Heart right ventricle (tissue), 16 donors: ENCODE measurements at regions not wholly inside any gene's neighbourhood (a gene's known extent, or its start where the extent isn't known, plus 50 kb on each side); places are given as distances from the start of the nearest gene placed in this dataset.

Experiments
- ATAC-seq, 8 donors: fragments of 200-7000 bp; cut with Tn5 transposase; one replicate each; pipeline ENCODE4 v1.9.1; 2020; ENCODE audit warnings: mild to moderate bottlenecking in 8 of 8, moderate library complexity in 8 of 8, moderate number of reproducible peaks in 1 of 8
- DNase-seq, 2 donors: peaks; one replicate each; pipeline ENCODE4 v3.0.0-alpha.2; 2020
- H3K27ac ChIP-seq, 10 donors: fragments of 200-600 bp; sonication (generic) in 2 of 10; one replicate each; pipeline versions ENCODE4 v1.5.0 to v1.8.0; 2020 to 2022; ENCODE audit warnings: mild to moderate bottlenecking in 3 of 10
- H3K27me3 ChIP-seq, 7 donors: fragments of 200-600 bp; one replicate each; pipeline ENCODE4 v1.8.0; 2021 to 2022; ENCODE audit warnings: mild to moderate bottlenecking in 2 of 7
- H3K36me3 ChIP-seq, 9 donors: fragments of 200-600 bp; sonication (generic) in 1 of 9; one replicate each; pipeline versions ENCODE4 v1.5.0 to v1.8.0; 2020 to 2022; ENCODE audit warnings: mild to moderate bottlenecking in 2 of 9
- H3K4me1 ChIP-seq, 9 donors: fragments of 200-600 bp; sonication (generic) in 1 of 9; one replicate each; pipeline versions ENCODE4 v1.5.0 to v1.8.0; 2020 to 2022; ENCODE audit warnings: mild to moderate bottlenecking in 4 of 9
- H3K4me3 ChIP-seq, 10 donors: fragments of 200-600 bp; sonication (generic) in 2 of 10; one replicate each; pipeline versions ENCODE4 v1.5.0 to v1.8.0; 2020 to 2022; ENCODE audit warnings: mild to moderate bottlenecking in 7 of 10, moderate library complexity in 2 of 10
- H3K9me3 ChIP-seq, 11 donors: fragments of 200-600 bp in 10 of 11; sonication (generic) in 2 of 11; one replicate each; pipeline versions ENCODE4 v1.5.0 to v1.8.0; 2013 to 2022; ENCODE audit warnings: mild to moderate bottlenecking in 2 of 11, control low read depth in 1 of 11, moderate library complexity in 1 of 11
- CTCF ChIP-seq, 9 donors: fragments of 200-600 bp; sonication (generic) in 2 of 9; IDR thresholded peaks; one replicate each; pipeline versions ENCODE4 v1.5.0 to v1.8.0; 2021 to 2022; ENCODE audit warnings: antibody characterized with exemption in 9 of 9, mild to moderate bottlenecking in 5 of 9, moderate library complexity in 1 of 9
- WGBS, 2 donors: extraction: QIAGEN DNeasy Blood & Tissue Kit; methylation state at CpG; one replicate each; pipeline ENCODE4 v1.1.7; 2013; ENCODE audit warnings: inconsistent platforms in 1 of 2; 5-methylcytosine and 5-hydroxymethylcytosine counted together
- intact Hi-C, 10 donors: fragments of 100-400 bp; cut with DNase I; formaldehyde crosslinking; loops; one replicate each; pipeline versions ENCODE4 v1.11.1 to v1.14.2; 2022
- donor health status: Arrhythmogenic right ventricular cardiomyopathy.
- donor health status: ischemic (EF 13 %, LVEDD 7.1; RV severe dilation, severe dysfunction).
- donor health status: healthy with polysubstance abuse.
- donor health status: DM: no; HTN: yes; CAD: no.
- donor health status: DM: no; HTN: no; CAD: no.
- donor health status: ischemic (EF 25% LVEDD 6.9; RV normal size, moderate dysfunction).
- donor health status: ischemic (EF 25% LVEDD 5.7; RV mildly dilated, moderate dysfunction).
- donor health status: healthy.
- donor health status: DM: yes; HTN: yes; CAD: no.
- donor health status: Ischemic cardiomyopathy.
- donor health status: ischemic (EF 35%, LVEDD 5.7; RV mildly dilated, moderate dysfunction).
- donor health status: nonischemic (EF 11% LVEDD 7.7; RV severe dilation, severe dysfunction).
- donor health status: DM: yes; HTN: yes; CAD: no.
- donor health status: PGD.
- donor health status: ischemic (EF 29% LVEDD 5.4; RV normal size, mild dysfunction).
- donor health status: nonischemic (EF 23%, LVEDD 6.1; RV moderate dilation, normal function).

- intact Hi-C loops, result no loop called here
- no peaks in the 10 kb centered on the region for H3K27me3 ChIP-seq
- TF ChIP-seq CTCF (IDR thresholded peaks at IDR 0.05), result no peak
- DNase-seq (no peak), ATAC-seq (no peak)
- H3K9me3 ChIP-seq, result no peaks in the 10 kb centered on the region
- H3K36me3 ChIP-seq, result no peaks in the 10 kb centered on the region
- no peaks in the 10 kb centered on the region for H3K4me1 ChIP-seq
- H3K4me3 ChIP-seq, result no peak overlapping the region
- no peak overlapping the region for H3K27ac ChIP-seq
Measured at GRCh38 chr1:188314557-188315137, 1485.9 kb downstream of the PLA2G4A start.

GRCh38 chr1:188317894-188318293 lies 1489.1 kb downstream of the PLA2G4A start:
- ATAC-seq, result no peak
- Histone ChIP-seq H3K9me3 (no peaks in the 10 kb centered on the region), H3K27me3 (no peaks in the 10 kb centered on the region), H3K4me1 (no peaks in the 10 kb centered on the region), H3K4me3 (no peak overlapping the region), H3K36me3 (no peaks in the 10 kb centered on the region), H3K27ac (no peak overlapping the region)
- no peak for DNase-seq
- no peak for TF ChIP-seq CTCF (IDR thresholded peaks at IDR 0.05)
- intact Hi-C loops, result no loop called here

GRCh38 chr1:188325211-188325610 lies 1496.5 kb downstream of the PLA2G4A start:
- intact Hi-C loops, result no loop called here
- TF ChIP-seq CTCF (IDR thresholded peaks at IDR 0.05), result no peak
- WGBS, 2 donors, result 75 to 81% methylated on average over 3 of the region's 3 CpGs
- H3K36me3 ChIP-seq, result no peaks in the 10 kb centered on the region
- H3K27me3 ChIP-seq, result no peaks in the 10 kb centered on the region
- DNase-seq (no peak), ATAC-seq (no peak)
- no peak overlapping the region for H3K4me3 ChIP-seq
- no peak overlapping the region for H3K27ac ChIP-seq
- peaks cover 0 to 6% (median 0%) of the 10 kb centered on the region in 11 donors for H3K9me3 ChIP-seq
- H3K4me1 ChIP-seq, result no peaks in the 10 kb centered on the region

- Histone ChIP-seq H3K27me3 (no peaks in the 10 kb centered on the region), H3K4me3 (no peak overlapping the region), H3K36me3 (no peaks in the 10 kb centered on the region), H3K4me1 (no peaks in the 10 kb centered on the region), H3K27ac (no peak overlapping the region), H3K9me3 (peaks cover 0 to 29% (median 0%) of the 10 kb centered on the region in 11 donors)
- DNase-seq, result no peak
- 74 to 76% methylated on average over 1 of the region's 1 CpG for WGBS, 2 donors
- intact Hi-C loops, result no loop called here
- no peak for ATAC-seq
- TF ChIP-seq CTCF (IDR thresholded peaks at IDR 0.05), result no peak
Measured at GRCh38 chr1:188343914-188344313, 1515.2 kb downstream of the PLA2G4A start.
